ENCODE measurements at regions not wholly inside any gene's neighbourhood (a gene's known extent, or its start where the extent isn't known, plus 50 kb on each side); places are given as distances from the start of the nearest gene placed in this dataset.

- no peak for DNase-seq
Measured at GRCh38 chr4:137623013-137623412, 90.7 kb upstream of the PCDH18 start.

DNA sequence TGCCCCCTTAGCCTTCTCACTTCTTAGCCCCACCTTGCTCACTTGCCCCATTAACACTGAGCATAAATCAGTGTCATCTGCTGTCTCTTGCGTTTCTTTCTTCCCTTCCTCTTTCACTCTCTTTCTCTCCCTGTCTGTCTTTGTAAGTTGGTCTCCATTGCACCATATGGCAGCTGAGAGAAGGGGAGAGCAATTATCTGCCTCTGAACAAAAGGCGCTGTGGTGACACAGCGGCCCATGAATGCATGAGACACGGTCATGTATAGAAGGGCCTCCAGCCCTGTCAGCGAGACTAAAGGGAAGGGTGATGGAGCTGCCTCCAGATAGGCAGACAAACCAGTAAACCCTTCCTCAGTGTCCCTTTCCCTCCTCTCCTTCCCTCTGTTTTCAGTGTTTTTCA is 88.8 kb upstream of the PCDH18 start:
- DNase-seq = no peak

DNA sequence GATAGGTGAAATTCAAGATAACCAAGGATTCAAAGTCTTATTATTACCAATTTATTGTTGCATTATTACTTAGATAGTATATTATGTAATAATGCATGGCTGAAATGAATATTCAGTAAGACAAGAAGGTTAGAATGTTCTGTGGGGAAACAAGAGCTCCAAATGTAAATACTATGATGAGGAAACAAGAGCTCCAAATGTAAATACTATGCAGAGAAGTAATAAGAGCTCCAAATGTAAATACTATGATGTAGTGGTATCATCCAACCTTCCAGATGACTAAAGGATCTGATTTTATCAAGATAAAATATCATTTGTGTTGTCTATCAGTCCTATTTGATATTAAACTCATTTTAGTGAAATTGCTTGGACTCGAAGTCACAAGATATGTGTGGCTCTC is 82.2 kb upstream of the PCDH18 start:
- no peak for DNase-seq

DNA sequence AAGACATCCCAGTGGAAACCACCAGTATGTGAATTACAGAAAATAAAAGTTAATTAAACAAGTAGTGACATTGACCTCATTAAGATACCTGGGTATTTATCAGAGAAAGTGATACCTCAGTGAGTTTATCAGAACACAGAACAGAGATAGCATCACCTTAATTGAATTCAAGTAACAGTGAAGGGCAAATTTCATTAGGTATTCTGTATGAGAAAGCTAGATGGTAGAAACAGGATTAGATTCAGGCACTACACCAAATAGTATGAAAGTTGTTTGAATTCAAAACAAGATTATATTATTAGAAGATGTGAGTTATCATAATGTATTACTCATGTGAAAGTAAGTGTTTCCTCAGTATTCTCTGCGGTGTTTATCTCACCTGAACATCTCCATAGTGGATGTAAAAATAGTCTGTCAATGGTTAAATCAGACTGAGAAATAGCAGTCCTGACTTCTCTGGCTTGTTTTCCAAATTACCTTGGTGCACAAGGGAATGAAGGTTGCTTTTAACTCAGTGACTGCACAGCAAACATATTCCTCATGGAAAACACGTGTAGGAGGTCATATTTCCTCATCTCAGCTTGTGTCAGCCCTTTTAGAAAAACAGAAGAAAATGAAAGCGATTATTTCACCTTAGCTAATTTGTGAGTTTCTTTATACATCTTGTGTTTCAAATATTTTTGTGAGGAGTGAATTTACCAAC is 79.9 kb upstream of the PCDH18 start:
- no peak for DNase-seq

- no peak for DNase-seq
Measured at GRCh38 chr4:137610960-137611359, 78.7 kb upstream of the PCDH18 start.

- no peak for DNase-seq
Measured at GRCh38 chr4:137609718-137610430, 77.6 kb upstream of the PCDH18 start.

- no peak for DNase-seq
Measured at GRCh38 chr4:137608085-137608484, 75.8 kb upstream of the PCDH18 start.

DNA sequence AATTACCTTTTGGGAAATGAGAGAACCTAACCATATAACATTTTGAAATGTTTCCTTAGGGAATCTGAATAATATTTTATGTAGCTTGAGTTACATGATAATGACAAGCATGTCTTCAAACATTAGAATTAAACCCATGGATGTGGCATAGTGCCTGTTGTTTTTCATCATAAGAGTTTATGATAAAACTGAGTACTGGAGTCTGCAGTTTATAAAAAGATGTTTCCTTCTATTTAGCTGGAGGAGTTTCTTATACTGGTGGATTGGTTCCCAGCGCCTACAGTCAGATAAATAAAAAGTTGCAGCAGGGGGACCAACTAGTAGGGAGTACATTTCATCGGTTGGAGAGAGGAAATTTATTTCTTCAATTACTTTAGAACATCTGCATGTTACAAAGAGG is 70.1 kb upstream of the PCDH18 start:
- no peak for DNase-seq

- no peak for DNase-seq
Measured at GRCh38 chr4:137601934-137602333, 69.6 kb upstream of the PCDH18 start.

GRCh38 chr4:137599734-137600133 is 67.4 kb upstream of the PCDH18 start:
- no peak for DNase-seq

DNA sequence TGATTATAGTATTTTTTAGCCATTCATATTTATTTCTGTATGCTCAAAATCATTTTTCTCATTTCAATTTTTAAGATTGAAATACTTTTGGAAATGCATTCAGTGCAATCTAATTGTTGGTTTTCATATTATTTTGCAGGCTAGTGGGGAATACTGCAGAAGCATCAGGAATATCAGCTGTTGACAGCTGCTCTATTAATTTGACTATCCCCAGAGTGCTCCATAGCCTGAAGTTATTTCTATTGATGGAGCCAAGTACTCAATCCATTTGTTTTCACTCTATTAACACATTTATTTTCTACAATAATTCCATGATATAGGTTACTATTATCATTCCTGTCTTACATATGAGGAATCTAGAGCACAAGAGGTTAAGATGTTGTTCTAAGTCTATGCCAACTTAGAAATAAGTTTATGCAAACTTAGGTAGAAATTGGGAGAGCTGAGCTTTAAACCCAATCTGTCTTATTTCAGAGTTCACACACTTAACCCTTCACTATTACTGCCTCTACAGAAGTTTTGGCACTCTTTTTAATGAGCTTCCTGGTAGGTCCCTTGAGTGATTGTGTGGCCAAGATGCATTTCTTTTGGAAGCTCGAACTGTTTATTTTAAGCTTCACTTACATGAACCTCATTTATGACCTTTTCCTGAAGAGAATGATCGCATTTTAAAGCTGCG is 65.6 kb upstream of the PCDH18 start:
- no peak for DNase-seq

GRCh38 chr4:137587796-137588195 is 55.5 kb upstream of the PCDH18 start:
- DNase-seq = no peak

DNA sequence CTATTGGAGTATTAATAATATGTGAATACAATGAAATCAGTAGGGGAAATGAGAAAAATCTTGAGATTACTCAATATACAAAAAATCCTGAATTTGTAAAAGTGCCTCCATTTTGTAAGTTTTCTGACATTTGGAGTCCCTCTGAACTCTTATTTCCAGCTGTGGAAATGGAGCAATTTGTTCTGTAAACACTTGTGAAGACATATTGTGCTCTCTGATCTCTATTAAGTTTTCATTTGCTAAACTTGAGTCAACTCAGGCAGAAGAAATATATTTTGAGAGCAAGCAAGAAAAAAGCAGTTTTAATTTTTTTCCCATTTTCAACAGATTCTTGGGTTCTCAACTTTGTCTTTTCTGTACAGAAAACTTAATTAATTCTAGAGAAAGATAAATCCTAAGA is 51.4 kb upstream of the PCDH18 start:
- DNase-seq = no peak

Measured in stimulated activated CD4-positive, alpha-beta T cell treated with anti-CD3 and anti-CD28 coated beads, Interleukin-12 subunit alpha, Interleukin-12 subunit beta, amount 100 ng/mL, for 4 hours (primary cell).